NCI-H460 (cell line): ENCODE measurements at regions not wholly inside any gene's neighbourhood (a gene's known extent, or its start where the extent isn't known, plus 50 kb on each side); places are given as distances from the start of the nearest gene placed in this dataset.
"Not testable (repeated sequence)": the region's sequence is repeated elsewhere in the genome, so short reads cannot be mapped to it uniquely, and the experiment has no call there.

ENCODE experiments used
- DNase-seq: peaks from one replicate; pipeline ENCODE4 v3.0.0-alpha.2; 2016; ENCODE audit warnings: low read depth; ENCODE audit errors: extremely low read depth

- not testable (repeated sequence) for DNase-seq
Measured at GRCh38 chr13:33682646-33683045, 135.3 kb upstream of the RFC3 start.

GRCh38 chr13:33683376-33683775 lies 134.6 kb upstream of the RFC3 start:
- DNase-seq, result no peak

- no peak for DNase-seq
Measured at GRCh38 chr13:33684874-33685273, 133.1 kb upstream of the RFC3 start.

- DNase-seq, result no peak
Measured at GRCh38 chr13:33686772-33687480, 131.0 kb upstream of the RFC3 start.

GRCh38 chr13:33690354-33690753 lies 127.6 kb upstream of the RFC3 start:
- no peak for DNase-seq

- DNase-seq, result no peak
Measured at GRCh38 chr13:33691980-33692379, 126.0 kb upstream of the RFC3 start.

GRCh38 chr13:33692531-33692930 lies 125.4 kb upstream of the RFC3 start:
- no peak for DNase-seq

- no peak for DNase-seq
Measured at GRCh38 chr13:33694546-33694945, 123.4 kb upstream of the RFC3 start.

GRCh38 chr13:33696530-33696929 lies 121.4 kb upstream of the RFC3 start:
- DNase-seq, result no peak

- DNase-seq, result no peak
Measured at GRCh38 chr13:33697926-33698325, 120.0 kb upstream of the RFC3 start.

GRCh38 chr13:33707449-33707848 lies 110.5 kb upstream of the RFC3 start:
- no peak for DNase-seq

GRCh38 chr13:33710924-33711323 lies 107.0 kb upstream of the RFC3 start:
- no peak for DNase-seq

- no peak for DNase-seq
Measured at GRCh38 chr13:33711436-33711835, 106.5 kb upstream of the RFC3 start.

- DNase-seq, result no peak
Measured at GRCh38 chr13:33717775-33718174, 100.2 kb upstream of the RFC3 start.

- DNase-seq, result no peak
Measured at GRCh38 chr13:33721724-33722123, 96.2 kb upstream of the RFC3 start.

- no peak for DNase-seq
Measured at GRCh38 chr13:33722216-33722915, 95.6 kb upstream of the RFC3 start.

GRCh38 chr13:33723365-33723764 lies 94.6 kb upstream of the RFC3 start:
- DNase-seq, result no peak

- DNase-seq, result peak; percentile 78
Measured at GRCh38 chr13:33723772-33724435, 94.0 kb upstream of the RFC3 start.

GRCh38 chr13:33725340-33725739 lies 92.6 kb upstream of the RFC3 start:
- DNase-seq, result no peak

GRCh38 chr13:33727297-33728083 lies 90.5 kb upstream of the RFC3 start:
- no peak for DNase-seq
